Ascending aorta (tissue), 2 donors: ENCODE measurements at regions not wholly inside any gene's neighbourhood (a gene's known extent, or its start where the extent isn't known, plus 50 kb on each side); places are given as distances from the start of the nearest gene placed in this dataset.

Experiments used
- DNase-seq, 2 donors: peaks; one replicate each; pipeline ENCODE4 v3.0.0-alpha.2; 2019; ENCODE audit warnings: low spot score in 2 of 2
- H3K27ac ChIP-seq, 2 donors: fragments of 200-600 bp; sonication (generic); one replicate each; pipeline ENCODE4 v1.5.1; 2016 to 2017; ENCODE audit warnings: mild to moderate bottlenecking in 1 of 2
- H3K27me3 ChIP-seq: fragments of 200-600 bp; sonication (generic); one replicate; pipeline ENCODE4 v1.5.1; 2017
- H3K36me3 ChIP-seq, 2 donors: fragments of 200-600 bp; sonication (generic); one replicate each; pipeline ENCODE4 v1.5.1; 2016
- H3K4me1 ChIP-seq, 2 donors: fragments of 200-600 bp; sonication (generic); one replicate each; pipeline ENCODE4 v1.5.1; 2016 to 2017; ENCODE audit warnings: mild to moderate bottlenecking in 1 of 2
- H3K4me3 ChIP-seq, 2 donors: fragments of 200-600 bp; sonication (generic); one replicate each; pipeline ENCODE4 v1.5.1; 2016 to 2017; ENCODE audit warnings: mild to moderate bottlenecking in 1 of 2
- H3K9me3 ChIP-seq, 2 donors: fragments of 200-600 bp; sonication (generic); one replicate each; pipeline ENCODE4 v1.5.1; 2016
- intact Hi-C: fragments of 100-400 bp; cut with DNase I; formaldehyde crosslinking; loops from one replicate; pipeline ENCODE4 v1.15.1; 2023
- TF ChIP-seq, protein P1 (sequence below), 3 experiments: fragments of 200-600 bp in 2 of 3; fragments of 450-650 bp in 1 of 3; sonication (generic) in 2 of 3; IDR thresholded peaks; one replicate each; pipeline ENCODE4 v1.5.1; 2016 to 2019; ENCODE audit warnings: antibody characterized with exemption in 3 of 3, mild to moderate bottlenecking in 1 of 3, moderate library complexity in 1 of 3

DNA sequence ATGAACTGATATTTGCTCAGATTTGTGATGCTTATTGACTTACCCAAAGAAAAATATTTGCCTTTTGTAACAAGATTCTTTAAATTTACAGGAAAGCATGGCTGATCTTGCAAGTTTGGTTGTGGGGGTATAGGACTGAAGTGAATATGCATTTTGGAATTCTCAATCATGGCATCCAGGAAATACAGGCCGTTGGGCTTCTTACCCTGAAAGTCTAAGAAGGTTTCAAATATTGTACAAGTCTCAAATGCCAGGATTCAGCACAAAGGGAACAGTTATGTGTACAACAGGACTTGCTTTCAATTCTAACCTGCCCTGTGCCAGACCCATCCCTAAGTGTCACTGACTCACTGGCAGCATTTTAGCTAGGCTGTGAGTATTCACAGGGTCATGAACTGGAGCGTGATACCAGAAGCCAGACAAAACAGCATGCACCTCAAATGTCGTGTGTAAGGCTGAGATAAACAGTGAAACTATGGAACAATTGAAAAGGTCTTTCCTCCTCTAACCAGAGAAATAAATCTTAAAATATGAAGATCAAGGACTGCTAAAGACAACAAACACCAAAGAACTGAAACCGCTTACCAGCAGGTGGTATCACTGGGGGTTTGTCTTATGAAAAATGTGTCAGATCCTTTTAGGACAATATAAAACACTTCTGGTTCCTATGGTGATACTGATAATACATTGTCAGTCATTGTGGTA, 168.6 kb upstream of the RGMB start:
- H3K27ac ChIP-seq: no peak overlapping the region
- intact Hi-C loops: no loop called here
- H3K4me3 ChIP-seq: no peak overlapping the region
- TF ChIP-seq, protein P1, sequence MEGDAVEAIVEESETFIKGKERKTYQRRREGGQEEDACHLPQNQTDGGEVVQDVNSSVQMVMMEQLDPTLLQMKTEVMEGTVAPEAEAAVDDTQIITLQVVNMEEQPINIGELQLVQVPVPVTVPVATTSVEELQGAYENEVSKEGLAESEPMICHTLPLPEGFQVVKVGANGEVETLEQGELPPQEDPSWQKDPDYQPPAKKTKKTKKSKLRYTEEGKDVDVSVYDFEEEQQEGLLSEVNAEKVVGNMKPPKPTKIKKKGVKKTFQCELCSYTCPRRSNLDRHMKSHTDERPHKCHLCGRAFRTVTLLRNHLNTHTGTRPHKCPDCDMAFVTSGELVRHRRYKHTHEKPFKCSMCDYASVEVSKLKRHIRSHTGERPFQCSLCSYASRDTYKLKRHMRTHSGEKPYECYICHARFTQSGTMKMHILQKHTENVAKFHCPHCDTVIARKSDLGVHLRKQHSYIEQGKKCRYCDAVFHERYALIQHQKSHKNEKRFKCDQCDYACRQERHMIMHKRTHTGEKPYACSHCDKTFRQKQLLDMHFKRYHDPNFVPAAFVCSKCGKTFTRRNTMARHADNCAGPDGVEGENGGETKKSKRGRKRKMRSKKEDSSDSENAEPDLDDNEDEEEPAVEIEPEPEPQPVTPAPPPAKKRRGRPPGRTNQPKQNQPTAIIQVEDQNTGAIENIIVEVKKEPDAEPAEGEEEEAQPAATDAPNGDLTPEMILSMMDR (IDR thresholded peaks at IDR 0.05): no peak
- H3K36me3 ChIP-seq: no peaks in the 10 kb centered on the region
- H3K27me3 ChIP-seq: no peaks in the 10 kb centered on the region
- DNase-seq: no peak
- no peaks in the 10 kb centered on the region for H3K9me3 ChIP-seq
- no peaks in the 10 kb centered on the region for H3K4me1 ChIP-seq

DNA sequence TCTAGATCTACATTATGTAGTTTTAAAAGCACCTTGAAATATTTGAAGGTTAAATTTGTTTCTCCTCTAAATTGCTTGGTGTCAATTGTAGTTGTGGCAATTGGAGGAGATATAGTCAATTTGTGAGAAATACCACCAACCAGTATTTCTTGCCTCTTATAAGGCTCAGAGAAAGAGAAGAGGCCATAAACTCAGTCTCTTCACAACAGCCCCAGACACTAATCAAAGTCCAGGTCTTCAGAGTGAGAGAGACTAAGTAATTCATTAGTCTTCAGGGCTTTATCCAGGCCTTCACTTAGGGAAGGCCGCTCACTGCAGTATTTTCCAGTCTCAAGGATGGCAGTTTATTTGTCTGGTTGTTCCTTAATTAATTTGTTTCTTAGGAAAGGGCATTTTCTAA, 168.0 kb upstream of the RGMB start:
- Histone ChIP-seq H3K4me1 (no peaks in the 10 kb centered on the region), H3K27ac (no peak overlapping the region), H3K9me3 (no peaks in the 10 kb centered on the region), H3K27me3 (no peaks in the 10 kb centered on the region), H3K4me3 (no peak overlapping the region), H3K36me3 (no peaks in the 10 kb centered on the region)
- TF ChIP-seq, protein P1 (IDR thresholded peaks at IDR 0.05): no peak
- DNase-seq: no peak
- intact Hi-C loops: no loop called here

DNA sequence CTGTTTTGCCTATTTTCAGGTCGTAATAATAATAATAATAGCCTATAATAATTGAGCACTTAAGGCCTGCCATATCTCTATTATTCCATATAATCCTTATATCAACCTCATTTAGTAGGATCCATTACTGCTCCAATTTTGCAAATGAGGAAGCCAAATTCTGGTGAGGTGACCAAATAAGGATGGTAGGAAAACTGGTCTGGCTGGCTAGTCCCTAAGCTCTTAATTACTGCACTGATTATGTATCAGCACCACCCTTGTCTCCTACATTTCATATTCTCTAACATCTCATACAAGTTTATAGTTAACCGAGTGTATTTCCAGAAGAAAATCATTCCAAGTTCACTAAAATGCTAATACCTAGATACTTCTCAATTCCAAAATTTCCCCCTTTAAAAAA, 166.5 kb upstream of the RGMB start:
- Histone ChIP-seq H3K4me3 (no peak overlapping the region), H3K36me3 (no peaks in the 10 kb centered on the region), H3K9me3 (no peaks in the 10 kb centered on the region), H3K27ac (no peak overlapping the region), H3K4me1 (no peaks in the 10 kb centered on the region), H3K27me3 (no peaks in the 10 kb centered on the region)
- TF ChIP-seq, protein P1 (IDR thresholded peaks at IDR 0.05): no peak
- intact Hi-C loops: no loop called here
- DNase-seq: no peak

DNA sequence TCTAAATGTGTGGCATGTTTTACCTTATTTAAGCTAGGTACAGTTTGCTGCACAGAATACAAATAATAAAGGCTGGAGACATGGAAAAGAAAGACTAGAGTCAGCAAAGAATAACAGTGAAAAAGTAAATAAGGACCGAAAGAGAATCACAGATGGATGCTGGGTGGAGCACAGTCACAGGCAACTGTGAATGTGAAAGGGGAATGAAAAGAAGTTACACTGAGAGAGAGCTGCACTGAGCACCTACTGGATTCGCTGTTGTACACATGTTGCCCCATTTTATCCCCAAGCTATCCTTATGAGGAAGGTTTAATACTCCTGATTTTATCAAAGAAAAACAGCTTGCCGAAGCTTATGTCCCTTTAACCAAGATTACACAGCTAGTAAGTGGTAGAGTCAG, 165.4 kb upstream of the RGMB start:
- no peaks in the 10 kb centered on the region for H3K36me3 ChIP-seq
- intact Hi-C loops: no loop called here
- no peaks in the 10 kb centered on the region for H3K27me3 ChIP-seq
- H3K27ac ChIP-seq: no peak overlapping the region
- DNase-seq: no peak
- no peaks in the 10 kb centered on the region for H3K9me3 ChIP-seq
- no peak overlapping the region for H3K4me3 ChIP-seq
- no peaks in the 10 kb centered on the region for H3K4me1 ChIP-seq
- TF ChIP-seq, protein P1 (IDR thresholded peaks at IDR 0.05): no peak

DNA sequence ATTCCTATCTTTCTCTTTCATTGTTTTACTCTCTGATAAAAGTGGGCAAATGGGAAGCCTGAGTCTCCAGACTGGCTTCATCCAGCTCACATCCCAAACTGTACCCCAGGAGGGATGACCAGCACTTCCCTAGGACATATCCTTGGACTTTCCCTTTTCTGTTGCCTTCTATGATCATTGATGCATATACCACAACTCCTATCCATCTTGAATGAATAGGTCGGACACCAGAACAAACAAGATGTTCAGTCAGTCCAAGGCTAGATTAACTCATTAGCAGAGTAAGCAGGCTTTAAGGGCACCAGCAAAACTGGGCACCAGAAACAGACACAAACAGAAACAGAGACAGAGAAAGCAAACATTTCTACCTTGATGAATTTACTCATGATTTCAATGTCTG, 159.1 kb upstream of the RGMB start:
- Histone ChIP-seq H3K4me3 (no peak overlapping the region), H3K27ac (no peak overlapping the region), H3K27me3 (no peaks in the 10 kb centered on the region), H3K9me3 (no peaks in the 10 kb centered on the region), H3K4me1 (no peaks in the 10 kb centered on the region), H3K36me3 (no peaks in the 10 kb centered on the region)
- TF ChIP-seq, protein P1 (IDR thresholded peaks at IDR 0.05): no peak
- DNase-seq: no peak
- intact Hi-C loops: no loop called here

DNA sequence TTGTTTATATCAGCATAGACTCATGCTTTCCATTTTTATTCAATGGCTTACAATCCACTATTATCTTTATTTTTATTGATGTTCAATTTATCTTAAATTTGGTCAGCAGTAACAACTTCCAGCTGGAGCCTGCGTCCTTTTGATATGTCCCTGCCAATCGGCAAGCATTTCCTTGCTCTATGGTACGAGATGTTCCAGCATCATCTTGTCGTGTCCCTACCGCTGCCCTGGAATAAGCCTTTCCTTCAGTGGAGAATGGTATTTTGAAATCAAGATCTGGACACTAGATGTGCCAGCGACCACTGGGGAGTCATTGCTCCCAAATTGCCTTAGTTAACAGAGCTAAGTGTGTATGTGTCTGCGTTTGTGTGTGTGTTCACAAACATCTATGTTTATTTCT, 151.6 kb upstream of the RGMB start:
- Histone ChIP-seq H3K27me3 (no peaks in the 10 kb centered on the region), H3K4me3 (no peak overlapping the region), H3K9me3 (no peaks in the 10 kb centered on the region), H3K36me3 (no peaks in the 10 kb centered on the region), H3K4me1 (no peaks in the 10 kb centered on the region), H3K27ac (no peak overlapping the region)
- no peak for DNase-seq
- TF ChIP-seq, protein P1 (IDR thresholded peaks at IDR 0.05): no peak
- intact Hi-C loops: no loop called here
